Uterus (tissue), 3 donors: ENCODE measurements at regions not wholly inside any gene's neighbourhood (a gene's known extent, or its start where the extent isn't known, plus 50 kb on each side); places are given as distances from the start of the nearest gene placed in this dataset.

ENCODE experiments used
- DNase-seq, 2 donors: peaks; one replicate each; pipeline ENCODE4 v3.0.0-alpha.2; 2019 to 2020
- H3K27ac ChIP-seq, 2 donors: fragments of 200-600 bp; sonication (generic); 1 replicate in 1 of 2; 2 replicates in 1 of 2; pipeline ENCODE4 v1.5.1; 2016 to 2018
- H3K27me3 ChIP-seq, 2 donors: fragments of 200-600 bp; sonication (generic); one replicate each; pipeline ENCODE4 v1.5.1; 2018 to 2019; ENCODE audit warnings: control low read depth in 1 of 2
- H3K36me3 ChIP-seq, 2 donors: fragments of 200-600 bp; sonication (generic); one replicate each; pipeline ENCODE4 v1.5.1; 2019; ENCODE audit warnings: control low read depth in 1 of 2
- H3K4me1 ChIP-seq, 2 donors: fragments of 200-600 bp; sonication (generic); one replicate each; pipeline ENCODE4 v1.5.1; 2018 to 2019; ENCODE audit warnings: control low read depth in 1 of 2
- H3K4me3 ChIP-seq, 2 donors: fragments of 200-600 bp; sonication (generic); 1 replicate in 1 of 2; 2 replicates in 1 of 2; pipeline ENCODE4 v1.5.1; 2018 to 2019; ENCODE audit warnings: mild to moderate bottlenecking in 1 of 2
- H3K9me3 ChIP-seq, 2 donors: fragments of 200-600 bp; sonication (generic); one replicate each; pipeline ENCODE4 v1.5.1; 2019; ENCODE audit warnings: control low read depth in 1 of 2
- POLR2A ChIP-seq, 2 donors: fragments of 450-650 bp; IDR thresholded peaks; one replicate each; pipeline ENCODE4 v1.6.1; 2016; ENCODE audit warnings: antibody characterized with exemption in 2 of 2, mild to moderate bottlenecking in 1 of 2, moderate library complexity in 1 of 2
- intact Hi-C: fragments of 100-400 bp; cut with DNase I; formaldehyde crosslinking; loops from one replicate; pipeline ENCODE4 v1.15.1; 2023; ENCODE audit warnings: low total_unique reads
- TF ChIP-seq, protein P1 (sequence below), 4 experiments: fragments of 200-600 bp in 2 of 4; fragments of 450-650 bp in 2 of 4; sonication (generic) in 2 of 4; IDR thresholded peaks; one replicate each; pipeline ENCODE4 v1.5.1; 2016 to 2019; ENCODE audit warnings: antibody characterized with exemption in 4 of 4, mild to moderate bottlenecking in 2 of 4, moderate library complexity in 1 of 4
- donor health status: DM: yes; HTN: yes; CAD: no.

DNA sequence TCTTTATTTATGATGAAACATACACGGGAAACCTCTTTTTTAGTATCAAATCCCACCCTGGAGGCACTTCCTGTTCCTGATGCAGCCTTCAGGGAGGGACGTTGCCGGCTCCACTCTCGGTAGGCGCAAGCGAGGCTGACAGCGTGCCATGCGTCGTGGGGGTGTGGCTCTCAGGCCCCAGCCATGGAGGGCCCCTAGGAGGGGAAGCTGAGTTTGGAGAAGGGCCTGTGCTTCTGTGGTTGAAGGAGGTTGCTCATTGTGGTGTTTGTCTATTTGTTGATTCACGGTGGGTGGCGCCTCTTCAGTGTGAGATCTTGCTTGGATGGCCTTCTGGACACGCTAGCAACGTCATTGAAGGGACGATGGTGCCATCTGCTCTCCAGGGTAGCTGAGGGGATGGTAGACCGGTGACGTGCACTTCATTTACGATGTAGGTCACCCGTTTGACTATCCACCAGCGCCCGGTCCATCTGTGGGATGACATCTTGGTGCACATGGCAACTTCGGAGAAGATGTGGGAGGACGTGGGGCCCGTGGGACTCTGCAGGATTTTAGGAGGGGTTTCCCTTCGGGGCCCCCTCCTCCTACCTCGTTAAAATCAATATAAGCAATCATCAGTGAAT is 126.3 kb upstream of the RTL1 start:
- Histone ChIP-seq H3K4me3 (no peak overlapping the region), H3K27ac (no peak overlapping the region), H3K9me3 (no peaks in the 10 kb centered on the region), H3K36me3 (no peaks in the 10 kb centered on the region), H3K27me3 (no peaks in the 10 kb centered on the region), H3K4me1 (no peaks in the 10 kb centered on the region)
- DNase-seq: no peak
- intact Hi-C loops: no loop called here
- no peak for TF ChIP-seq POLR2A (IDR thresholded peaks at IDR 0.05)
- TF ChIP-seq, protein P1, sequence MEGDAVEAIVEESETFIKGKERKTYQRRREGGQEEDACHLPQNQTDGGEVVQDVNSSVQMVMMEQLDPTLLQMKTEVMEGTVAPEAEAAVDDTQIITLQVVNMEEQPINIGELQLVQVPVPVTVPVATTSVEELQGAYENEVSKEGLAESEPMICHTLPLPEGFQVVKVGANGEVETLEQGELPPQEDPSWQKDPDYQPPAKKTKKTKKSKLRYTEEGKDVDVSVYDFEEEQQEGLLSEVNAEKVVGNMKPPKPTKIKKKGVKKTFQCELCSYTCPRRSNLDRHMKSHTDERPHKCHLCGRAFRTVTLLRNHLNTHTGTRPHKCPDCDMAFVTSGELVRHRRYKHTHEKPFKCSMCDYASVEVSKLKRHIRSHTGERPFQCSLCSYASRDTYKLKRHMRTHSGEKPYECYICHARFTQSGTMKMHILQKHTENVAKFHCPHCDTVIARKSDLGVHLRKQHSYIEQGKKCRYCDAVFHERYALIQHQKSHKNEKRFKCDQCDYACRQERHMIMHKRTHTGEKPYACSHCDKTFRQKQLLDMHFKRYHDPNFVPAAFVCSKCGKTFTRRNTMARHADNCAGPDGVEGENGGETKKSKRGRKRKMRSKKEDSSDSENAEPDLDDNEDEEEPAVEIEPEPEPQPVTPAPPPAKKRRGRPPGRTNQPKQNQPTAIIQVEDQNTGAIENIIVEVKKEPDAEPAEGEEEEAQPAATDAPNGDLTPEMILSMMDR (IDR thresholded peaks at IDR 0.05): no peak

DNA sequence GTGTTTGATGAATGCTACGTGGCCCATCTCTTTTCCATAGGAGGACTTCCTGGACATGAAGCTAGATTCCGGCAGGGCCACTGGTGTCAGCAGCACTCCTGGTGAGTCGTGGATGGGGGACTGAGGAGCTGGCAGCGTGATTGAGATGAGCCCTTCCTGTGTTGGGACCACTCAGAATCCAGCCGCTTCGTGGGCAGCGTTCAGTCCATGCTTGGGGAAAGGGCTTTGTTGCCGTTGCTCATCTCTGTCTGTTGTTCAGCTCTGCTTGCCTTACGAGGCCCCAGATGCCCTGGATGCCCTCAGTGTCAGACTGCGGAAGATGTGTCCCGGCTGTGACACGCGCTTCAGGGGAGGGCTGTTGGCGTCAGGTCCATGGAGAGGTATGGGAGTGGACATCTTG is 127.1 kb upstream of the RTL1 start:
- Histone ChIP-seq H3K9me3 (no peaks in the 10 kb centered on the region), H3K27ac (no peak overlapping the region), H3K4me1 (no peaks in the 10 kb centered on the region), H3K36me3 (no peaks in the 10 kb centered on the region), H3K27me3 (no peaks in the 10 kb centered on the region), H3K4me3 (no peak overlapping the region)
- no peak for DNase-seq
- TF ChIP-seq, protein P1 (IDR thresholded peaks at IDR 0.05): no peak
- TF ChIP-seq POLR2A (IDR thresholded peaks at IDR 0.05): no peak
- intact Hi-C loops: no loop called here

DNA sequence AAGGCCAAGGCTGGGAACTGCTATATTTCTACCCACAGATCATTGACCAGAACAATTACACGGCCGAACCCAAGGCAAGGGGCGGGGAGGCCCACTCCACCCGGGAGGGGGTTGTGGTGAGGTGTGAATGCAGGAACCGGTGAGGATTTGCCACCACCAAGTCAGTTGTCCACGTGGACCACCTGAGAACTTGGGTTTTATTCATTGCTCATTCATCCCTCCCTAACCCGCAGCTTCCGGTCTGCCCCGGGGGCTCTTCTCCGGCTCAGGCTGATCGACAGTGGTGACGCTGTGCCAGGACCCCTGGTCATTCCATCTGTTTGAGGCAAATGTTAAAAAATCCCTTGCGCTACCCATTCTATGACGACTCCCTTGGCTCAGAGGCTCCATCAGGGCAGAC is 127.7 kb upstream of the RTL1 start:
- no peaks in the 10 kb centered on the region for H3K4me1 ChIP-seq
- no peaks in the 10 kb centered on the region for H3K9me3 ChIP-seq
- no peak overlapping the region for H3K27ac ChIP-seq
- TF ChIP-seq, protein P1 (IDR thresholded peaks at IDR 0.05): no peak
- no peak for TF ChIP-seq POLR2A (IDR thresholded peaks at IDR 0.05)
- no peak overlapping the region for H3K4me3 ChIP-seq
- no peaks in the 10 kb centered on the region for H3K27me3 ChIP-seq
- no peaks in the 10 kb centered on the region for H3K36me3 ChIP-seq
- intact Hi-C loops: no loop called here
- peak in 1 of 2 donors; percentile 3 for DNase-seq

DNA sequence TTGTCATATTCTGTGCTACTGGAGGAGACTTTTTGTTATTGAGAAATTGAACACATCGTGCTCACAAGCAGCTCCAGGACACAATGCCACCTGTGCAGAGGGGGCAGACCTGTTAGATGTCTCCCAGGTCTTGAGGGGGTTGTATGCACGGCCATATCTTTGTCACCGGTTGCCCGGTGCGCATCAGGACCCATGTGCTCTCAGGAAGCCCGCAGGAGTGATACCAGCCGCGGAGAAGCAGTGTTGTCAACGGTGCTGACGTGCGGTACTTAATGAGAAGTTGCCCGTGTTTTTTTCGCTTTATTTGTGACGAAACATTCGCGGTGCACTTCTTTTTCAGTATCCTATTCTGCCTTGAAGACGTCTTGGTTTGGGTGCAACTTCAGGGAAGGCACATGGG is 128.2 kb upstream of the RTL1 start:
- intact Hi-C loops: no loop called here
- H3K4me3 ChIP-seq: no peak overlapping the region
- TF ChIP-seq POLR2A (IDR thresholded peaks at IDR 0.05): no peak
- TF ChIP-seq, protein P1 (IDR thresholded peaks at IDR 0.05): no peak

DNA sequence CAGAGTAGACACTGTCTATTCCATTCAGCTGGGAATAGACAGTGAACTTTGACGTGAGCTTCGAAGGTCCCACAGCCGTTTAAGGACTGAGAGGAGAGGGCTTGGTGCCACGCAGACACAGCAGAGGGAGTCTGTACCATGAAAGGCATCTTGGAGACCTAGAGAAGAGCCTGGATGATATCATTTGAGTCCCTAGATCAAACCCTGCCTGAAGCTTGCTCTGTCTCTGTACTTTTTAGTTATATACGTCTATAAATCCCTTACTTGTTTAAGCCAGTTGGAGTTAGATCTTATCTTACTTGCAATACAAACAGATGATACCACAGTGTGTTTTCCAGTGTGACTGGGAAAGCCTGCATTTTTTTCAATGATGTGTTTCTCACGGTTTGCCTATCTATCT is 128.9 kb upstream of the RTL1 start:
- intact Hi-C loops: no loop called here
- H3K27me3 ChIP-seq: no peaks in the 10 kb centered on the region
- DNase-seq: peak; percentile 2 to 6
- no peak overlapping the region for H3K27ac ChIP-seq
- TF ChIP-seq, protein P1 (IDR thresholded peaks at IDR 0.05): no peak
- TF ChIP-seq POLR2A (IDR thresholded peaks at IDR 0.05): no peak
- H3K9me3 ChIP-seq: no peaks in the 10 kb centered on the region
- H3K4me3 ChIP-seq: no peak overlapping the region
- H3K36me3 ChIP-seq: no peaks in the 10 kb centered on the region
- H3K4me1 ChIP-seq: no peaks in the 10 kb centered on the region

More for the DNA sequence above, 128.2 kb upstream of the RTL1 start:
- Histone ChIP-seq H3K36me3 (no peaks in the 10 kb centered on the region), H3K9me3 (no peaks in the 10 kb centered on the region), H3K4me1 (no peaks in the 10 kb centered on the region), H3K27me3 (no peaks in the 10 kb centered on the region), H3K27ac (no peak overlapping the region)
- peak in 1 of 2 donors; percentile 4 for DNase-seq
